Mesenchymal stem cell (in vitro differentiated cells and primary cell): ENCODE measurements at regions not wholly inside any gene's neighbourhood (a gene's known extent, or its start where the extent isn't known, plus 50 kb on each side); places are given as distances from the start of the nearest gene placed in this dataset.

ENCODE experiments used
- DNase-seq: peaks from one replicate; pipeline ENCODE4 v3.0.0-alpha.2; 2013
- H2AFZ ChIP-seq: one replicate; pipeline ENCODE4 v1.6.1; 2013; ENCODE audit warnings: low read depth, mild to moderate bottlenecking, control low read depth, inconsistent platforms, low read length, moderate library complexity
- H2AK5ac ChIP-seq: 2 replicates; pipeline ENCODE4 v1.6.1; 2013; ENCODE audit warnings: low read length, moderate library complexity, mild to moderate bottlenecking, inconsistent platforms; ENCODE audit not compliant: severe bottlenecking
- H2BK120ac ChIP-seq: one replicate; pipeline ENCODE4 v1.6.1; 2013; ENCODE audit warnings: low read depth, mild to moderate bottlenecking, inconsistent platforms, low read length, moderate library complexity
- H2BK12ac ChIP-seq, 2 experiments: one replicate each; pipeline ENCODE4 v1.6.1; 2013; ENCODE audit warnings: inconsistent platforms in 2 of 2, low read length in 2 of 2, mild to moderate bottlenecking in 2 of 2, moderate library complexity in 2 of 2, control low read depth in 1 of 2
- H2BK15ac ChIP-seq: one replicate; pipeline ENCODE4 v1.6.1; 2013; ENCODE audit warnings: mild to moderate bottlenecking, low read depth, inconsistent platforms; ENCODE audit not compliant: poor library complexity, severe bottlenecking
- H2BK5ac ChIP-seq: 2 replicates; pipeline ENCODE4 v1.6.1; 2013; ENCODE audit warnings: low read depth, mild to moderate bottlenecking, low read length, control low read depth, inconsistent platforms; ENCODE audit not compliant: poor library complexity, severe bottlenecking
- H3K14ac ChIP-seq, 2 experiments: one replicate each; pipeline ENCODE4 v1.6.1; 2013; ENCODE audit warnings: inconsistent platforms in 2 of 2, low read length in 2 of 2, control low read depth in 1 of 2, mild to moderate bottlenecking in 1 of 2, moderate library complexity in 1 of 2
- H3K18ac ChIP-seq, 2 experiments: one replicate each; pipeline ENCODE4 v1.6.1; 2013; ENCODE audit warnings: inconsistent platforms in 2 of 2, low read length in 2 of 2, control low read depth in 1 of 2, low read depth in 1 of 2, mild to moderate bottlenecking in 1 of 2
- H3K23ac ChIP-seq, 2 experiments: one replicate each; pipeline ENCODE4 v1.6.1; 2013; ENCODE audit warnings: inconsistent platforms in 2 of 2, low read length in 2 of 2, mild to moderate bottlenecking in 2 of 2, moderate library complexity in 2 of 2, control low read depth in 1 of 2
- H3K27ac ChIP-seq: 2 replicates; pipeline ENCODE4 v1.5.1; 2013; ENCODE audit warnings: mild to moderate bottlenecking, moderate library complexity, low read length, control low read depth, inconsistent platforms; ENCODE audit not compliant: poor library complexity, severe bottlenecking
- H3K27me3 ChIP-seq, 2 experiments: 2 replicates each; pipeline versions ENCODE4 v1.6.1 to v1.7.0; 2013; ENCODE audit warnings: low read length in 2 of 2, mild to moderate bottlenecking in 2 of 2, moderate library complexity in 2 of 2, control low read depth in 1 of 2, inconsistent platforms in 1 of 2; ENCODE audit not compliant: control insufficient read depth in 1 of 2, insufficient read depth in 1 of 2
- H3K36me3 ChIP-seq, 2 experiments: 2 replicates each; pipeline versions ENCODE4 v1.6.1 to v1.7.0; 2013; ENCODE audit warnings: low read length in 2 of 2, control low read depth in 1 of 2, inconsistent platforms in 1 of 2, low read depth in 1 of 2, mild to moderate bottlenecking in 1 of 2; ENCODE audit not compliant: insufficient read depth in 2 of 2, control insufficient read depth in 1 of 2
- H3K4ac ChIP-seq, 2 experiments: one replicate each; pipeline ENCODE4 v1.6.1; 2013; ENCODE audit warnings: inconsistent platforms in 2 of 2, low read length in 2 of 2, mild to moderate bottlenecking in 2 of 2, moderate library complexity in 2 of 2, control low read depth in 1 of 2, low read depth in 1 of 2
- H3K4me1 ChIP-seq: 2 replicates; pipeline ENCODE4 v1.6.1; 2013; ENCODE audit warnings: low read depth, low read length, control low read depth; ENCODE audit not compliant: control insufficient read depth, insufficient read depth
- H3K4me2 ChIP-seq: 2 replicates; pipeline ENCODE4 v1.6.1; 2013; ENCODE audit warnings: low read length, mild to moderate bottlenecking, inconsistent platforms; ENCODE audit not compliant: poor library complexity, severe bottlenecking
- H3K4me3 ChIP-seq, 2 experiments: 2 replicates each; pipeline versions ENCODE4 v1.5.1 to v1.7.0; 2013; ENCODE audit warnings: low read length in 2 of 2, mild to moderate bottlenecking in 2 of 2, control low read depth in 1 of 2, low read depth in 1 of 2; ENCODE audit not compliant: insufficient read depth in 1 of 2
- H3K79me1 ChIP-seq: replicated peaks from 2 replicates; pipeline ENCODE4 v1.6.1; 2013; ENCODE audit warnings: mild to moderate bottlenecking, control low read depth, low read length, inconsistent platforms; ENCODE audit not compliant: poor library complexity, severe bottlenecking
- H3K9ac ChIP-seq: 2 replicates; pipeline ENCODE4 v1.7.0; 2013; ENCODE audit warnings: mild to moderate bottlenecking, low read length, moderate library complexity
- H3K9me3 ChIP-seq: 2 replicates; pipeline ENCODE4 v1.7.0; 2013; ENCODE audit warnings: mild to moderate bottlenecking, low read length; ENCODE audit not compliant: control insufficient read depth
- H4K8ac ChIP-seq: one replicate; pipeline ENCODE4 v1.6.1; 2013; ENCODE audit warnings: inconsistent platforms, mild to moderate bottlenecking, low read length, moderate library complexity
- H4K91ac ChIP-seq: one replicate; pipeline ENCODE4 v1.6.1; 2013; ENCODE audit warnings: mild to moderate bottlenecking, low read length, inconsistent platforms
- WGBS: methylation state at CpG from one replicate; pipeline ENCODE4 v1.1.7; 2013; ENCODE audit warnings: mixed read lengths; 5-methylcytosine and 5-hydroxymethylcytosine counted together

- Histone ChIP-seq H4K91ac (no peak overlapping the region), H3K9me3 (no peaks in the 10 kb centered on the region), H3K27me3 (no peaks in the 10 kb centered on the region), H3K14ac (no peak overlapping the region), H2BK15ac (no peak overlapping the region), H3K4me1 (no peaks in the 10 kb centered on the region), H3K9ac (no peak overlapping the region), H3K4me2 (no peak overlapping the region), H3K79me1 (no peaks in the 10 kb centered on the region), H4K8ac (no peak overlapping the region), H3K4me3 (no peak overlapping the region), H3K36me3 (no peaks in the 10 kb centered on the region), H3K27ac (no peak overlapping the region), H2BK12ac (no peak overlapping the region), H2AK5ac (no peak overlapping the region), H3K18ac (no peak overlapping the region), H2AFZ (no peak overlapping the region), H2BK120ac (no peak overlapping the region), H3K4ac (no peak overlapping the region), H2BK5ac (no peak overlapping the region), H3K23ac (no peak overlapping the region)
- no peak for DNase-seq
Measured at GRCh38 chr16:64425381-64425780, 696.5 kb downstream of the CDH11 start.

- H3K4me1 ChIP-seq: no peaks in the 10 kb centered on the region
- no peak overlapping the region for H2BK15ac ChIP-seq
- no peak overlapping the region for H3K23ac ChIP-seq
- H2BK12ac ChIP-seq: no peak overlapping the region
- no peak overlapping the region for H3K4ac ChIP-seq
- no peak overlapping the region for H2BK5ac ChIP-seq
- no peak overlapping the region for H3K27ac ChIP-seq
- H3K36me3 ChIP-seq: no peaks in the 10 kb centered on the region
- no peaks in the 10 kb centered on the region for H3K79me1 ChIP-seq
- no peaks in the 10 kb centered on the region for H3K27me3 ChIP-seq
- H2AK5ac ChIP-seq: no peak overlapping the region
- DNase-seq: no peak
- no peak overlapping the region for H3K18ac ChIP-seq
- H4K8ac ChIP-seq: no peak overlapping the region
- no peak overlapping the region for H3K14ac ChIP-seq
- no peak overlapping the region for H3K4me2 ChIP-seq
- no peak overlapping the region for H4K91ac ChIP-seq
- H2AFZ ChIP-seq: no peak overlapping the region
- WGBS: 100% methylated on average over 1 of the region's 1 CpG
- H2BK120ac ChIP-seq: no peak overlapping the region
- no peaks in the 10 kb centered on the region for H3K9me3 ChIP-seq
- H3K9ac ChIP-seq: no peak overlapping the region
- no peak overlapping the region for H3K4me3 ChIP-seq
Measured at GRCh38 chr16:64422259-64422658, 699.6 kb downstream of the CDH11 start.

- H3K36me3 ChIP-seq: no peaks in the 10 kb centered on the region
- no peak overlapping the region for H3K14ac ChIP-seq
- H2BK5ac ChIP-seq: no peak overlapping the region
- H3K4ac ChIP-seq: no peak overlapping the region
- no peak overlapping the region for H3K18ac ChIP-seq
- H3K4me3 ChIP-seq: no peak overlapping the region
- H3K4me2 ChIP-seq: no peak overlapping the region
- no peak overlapping the region for H2AFZ ChIP-seq
- no peaks in the 10 kb centered on the region for H3K79me1 ChIP-seq
- no peak overlapping the region for H4K91ac ChIP-seq
- no peaks in the 10 kb centered on the region for H3K4me1 ChIP-seq
- H2BK12ac ChIP-seq: no peak overlapping the region
- H3K27me3 ChIP-seq: no peaks in the 10 kb centered on the region
- no peak overlapping the region for H3K23ac ChIP-seq
- H3K9ac ChIP-seq: no peak overlapping the region
- no peak overlapping the region for H4K8ac ChIP-seq
- no peak overlapping the region for H3K27ac ChIP-seq
- no peaks in the 10 kb centered on the region for H3K9me3 ChIP-seq
- 92% methylated on average over 1 of the region's 1 CpG for WGBS
- no peak overlapping the region for H2BK15ac ChIP-seq
- H2AK5ac ChIP-seq: no peak overlapping the region
- no peak for DNase-seq
- H2BK120ac ChIP-seq: no peak overlapping the region
Measured at GRCh38 chr16:64421515-64421914, 700.3 kb downstream of the CDH11 start.

GRCh38 chr16:64419832-64420231 lies 702.0 kb downstream of the CDH11 start:
- no peak overlapping the region for H2BK15ac ChIP-seq
- H3K4me1 ChIP-seq: peaks cover 3% of the 10 kb centered on the region
- H4K8ac ChIP-seq: no peak overlapping the region
- H3K36me3 ChIP-seq: no peaks in the 10 kb centered on the region
- no peaks in the 10 kb centered on the region for H3K9me3 ChIP-seq
- H3K4me3 ChIP-seq: no peak overlapping the region
- DNase-seq: no peak
- no peak overlapping the region for H3K9ac ChIP-seq
- no peaks in the 10 kb centered on the region for H3K27me3 ChIP-seq
- H3K4ac ChIP-seq: no peak overlapping the region
- no peak overlapping the region for H2BK120ac ChIP-seq
- H2AK5ac ChIP-seq: no peak overlapping the region
- no peak overlapping the region for H3K23ac ChIP-seq
- H3K27ac ChIP-seq: no peak overlapping the region
- H2BK12ac ChIP-seq: no peak overlapping the region
- no peak overlapping the region for H2AFZ ChIP-seq
- no peaks in the 10 kb centered on the region for H3K79me1 ChIP-seq
- 89% methylated on average over 4 of the region's 4 CpGs for WGBS
- no peak overlapping the region for H3K18ac ChIP-seq
- H3K14ac ChIP-seq: no peak overlapping the region
- H3K4me2 ChIP-seq: no peak overlapping the region
- H4K91ac ChIP-seq: no peak overlapping the region
- no peak overlapping the region for H2BK5ac ChIP-seq
